ENCODE measurements at regions not wholly inside any gene's neighbourhood (a gene's known extent, or its start where the extent isn't known, plus 50 kb on each side); places are given as distances from the start of the nearest gene placed in this dataset.

DNA sequence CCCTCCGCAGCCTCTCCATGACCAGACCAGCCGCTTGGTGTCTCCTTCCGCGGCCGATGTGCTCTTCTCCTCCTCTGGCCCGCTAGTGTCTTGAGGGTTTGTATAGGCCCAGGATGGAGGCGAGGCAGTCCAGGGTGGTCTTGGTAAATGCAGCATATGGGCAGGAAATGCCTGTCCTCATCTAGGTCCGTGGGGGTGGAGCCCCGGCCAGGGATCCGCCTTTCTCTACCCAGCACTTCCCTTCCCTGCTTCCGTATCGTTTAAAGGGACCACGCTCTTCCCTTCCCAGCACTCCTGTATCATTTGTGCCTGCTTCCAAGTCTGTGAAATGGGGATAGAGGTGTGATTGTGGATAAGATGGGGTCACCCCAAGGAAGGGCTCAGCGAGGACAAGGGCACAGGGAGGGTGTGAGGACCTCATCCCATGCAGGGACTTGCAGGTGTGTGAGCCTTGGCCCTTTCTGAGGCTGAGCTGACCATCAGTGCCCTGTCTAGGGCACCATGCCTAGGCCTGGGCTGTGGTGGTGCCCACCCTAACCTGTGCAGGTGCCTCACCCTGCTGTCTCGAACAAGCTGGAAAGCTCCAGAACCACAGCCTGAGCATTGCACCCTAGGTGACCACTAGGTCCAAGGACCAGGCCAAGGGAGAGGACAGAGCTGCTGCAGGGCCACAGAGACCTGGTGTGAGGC is 326.8 kb upstream of the RTL1 start:
- DNase-seq (ENCODE audit: low spot score): no peak
- TF ChIP-seq, protein P1, sequence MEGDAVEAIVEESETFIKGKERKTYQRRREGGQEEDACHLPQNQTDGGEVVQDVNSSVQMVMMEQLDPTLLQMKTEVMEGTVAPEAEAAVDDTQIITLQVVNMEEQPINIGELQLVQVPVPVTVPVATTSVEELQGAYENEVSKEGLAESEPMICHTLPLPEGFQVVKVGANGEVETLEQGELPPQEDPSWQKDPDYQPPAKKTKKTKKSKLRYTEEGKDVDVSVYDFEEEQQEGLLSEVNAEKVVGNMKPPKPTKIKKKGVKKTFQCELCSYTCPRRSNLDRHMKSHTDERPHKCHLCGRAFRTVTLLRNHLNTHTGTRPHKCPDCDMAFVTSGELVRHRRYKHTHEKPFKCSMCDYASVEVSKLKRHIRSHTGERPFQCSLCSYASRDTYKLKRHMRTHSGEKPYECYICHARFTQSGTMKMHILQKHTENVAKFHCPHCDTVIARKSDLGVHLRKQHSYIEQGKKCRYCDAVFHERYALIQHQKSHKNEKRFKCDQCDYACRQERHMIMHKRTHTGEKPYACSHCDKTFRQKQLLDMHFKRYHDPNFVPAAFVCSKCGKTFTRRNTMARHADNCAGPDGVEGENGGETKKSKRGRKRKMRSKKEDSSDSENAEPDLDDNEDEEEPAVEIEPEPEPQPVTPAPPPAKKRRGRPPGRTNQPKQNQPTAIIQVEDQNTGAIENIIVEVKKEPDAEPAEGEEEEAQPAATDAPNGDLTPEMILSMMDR (IDR thresholded peaks at IDR 0.05; ENCODE audit: extremely low read depth, missing control alignments): no peak

DNA sequence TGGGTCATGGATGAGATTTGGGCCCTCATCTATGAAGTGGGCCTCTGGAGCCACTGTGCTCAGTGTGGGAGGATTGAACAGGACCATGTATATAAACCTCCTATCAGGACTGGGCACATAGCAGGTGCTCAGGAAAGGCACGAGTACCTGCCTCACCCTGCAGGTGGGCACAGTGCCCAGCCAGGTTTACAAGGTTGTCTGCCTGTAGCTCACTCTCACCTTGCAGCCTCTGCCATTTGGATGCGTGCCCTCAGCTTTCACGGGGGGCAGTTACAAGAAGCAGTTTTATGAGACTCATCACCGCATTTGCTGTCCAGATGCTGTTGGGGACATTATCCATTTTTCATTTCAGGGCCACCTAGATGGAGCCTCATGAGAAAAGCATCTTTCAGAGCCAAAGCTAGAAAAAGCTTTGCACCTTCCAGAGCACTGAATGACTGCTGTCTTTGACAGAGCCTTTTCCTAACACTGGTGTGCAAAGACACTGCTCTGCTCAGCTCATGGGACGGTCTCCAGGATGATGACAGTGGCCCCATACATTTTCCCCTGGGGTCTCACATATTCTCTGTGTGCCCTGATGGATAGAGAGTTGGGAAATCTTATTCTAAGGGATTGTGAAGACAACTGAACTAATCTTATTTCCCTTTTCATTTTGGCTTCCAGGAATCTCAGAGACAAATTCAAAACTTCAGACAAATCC is 327.5 kb upstream of the RTL1 start:
- TF ChIP-seq, protein P1 (IDR thresholded peaks at IDR 0.05; ENCODE audit: extremely low read depth, missing control alignments): no peak
- DNase-seq (ENCODE audit: low spot score): no peak

DNA sequence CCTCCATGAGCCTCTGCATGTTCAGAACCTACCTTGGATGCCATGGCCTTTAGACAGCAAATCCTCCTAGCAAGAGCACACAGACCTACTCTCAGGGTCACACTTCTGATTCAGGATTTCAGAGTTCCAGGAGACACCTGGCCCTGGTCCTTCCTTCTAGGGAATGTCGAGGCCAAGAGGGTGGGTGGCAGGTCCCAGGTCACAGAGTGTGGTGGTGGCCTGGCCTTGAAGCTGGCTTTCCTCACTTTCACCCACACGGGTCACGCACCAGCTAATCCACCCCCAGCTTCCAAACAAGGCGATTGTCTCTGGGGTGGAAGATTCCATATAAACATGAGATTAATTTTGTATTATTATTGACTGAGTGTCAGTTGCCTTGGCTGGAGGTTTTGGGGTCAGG is 328.3 kb upstream of the RTL1 start:
- TF ChIP-seq, protein P1 (IDR thresholded peaks at IDR 0.05; ENCODE audit: extremely low read depth, missing control alignments): no peak

DNA sequence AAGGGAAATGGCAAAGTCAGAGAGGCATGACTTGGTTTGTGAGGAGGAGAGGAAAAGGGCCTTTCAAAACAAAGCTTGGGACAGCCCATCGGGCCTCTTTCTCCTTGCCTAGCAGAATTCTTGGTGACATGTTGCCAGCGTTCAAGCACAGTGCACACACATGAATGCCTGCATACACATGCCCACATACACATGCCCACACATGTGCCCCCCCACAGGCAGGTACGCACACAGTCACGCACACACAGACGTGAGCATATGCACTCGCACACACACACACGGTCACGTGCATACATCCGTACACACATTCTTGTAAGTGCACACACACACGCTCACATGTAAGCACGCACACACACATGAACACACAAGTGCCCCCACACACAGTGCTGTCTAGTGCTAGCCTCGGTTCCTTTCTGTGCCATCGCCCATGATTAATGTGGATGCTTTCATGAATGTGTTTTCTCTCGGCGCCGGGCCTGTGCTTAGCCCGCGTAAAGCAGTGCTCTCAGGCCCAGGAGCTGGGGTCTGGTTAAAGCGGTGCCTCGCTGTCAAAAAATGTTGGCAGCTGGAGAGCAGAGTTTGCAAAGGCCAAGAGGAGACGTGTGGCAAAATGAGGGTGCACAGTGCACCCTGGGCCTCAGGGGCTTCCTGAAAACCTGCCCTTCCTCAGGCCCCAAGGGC is 328.8 kb upstream of the DIO3 start:
- DNase-seq (ENCODE audit: low spot score): no peak
- TF ChIP-seq, protein P1 (IDR thresholded peaks at IDR 0.05; ENCODE audit: extremely low read depth, missing control alignments): no peak

More for the DNA sequence above, 328.3 kb upstream of the RTL1 start:
- DNase-seq (ENCODE audit: low spot score): no peak

DNA sequence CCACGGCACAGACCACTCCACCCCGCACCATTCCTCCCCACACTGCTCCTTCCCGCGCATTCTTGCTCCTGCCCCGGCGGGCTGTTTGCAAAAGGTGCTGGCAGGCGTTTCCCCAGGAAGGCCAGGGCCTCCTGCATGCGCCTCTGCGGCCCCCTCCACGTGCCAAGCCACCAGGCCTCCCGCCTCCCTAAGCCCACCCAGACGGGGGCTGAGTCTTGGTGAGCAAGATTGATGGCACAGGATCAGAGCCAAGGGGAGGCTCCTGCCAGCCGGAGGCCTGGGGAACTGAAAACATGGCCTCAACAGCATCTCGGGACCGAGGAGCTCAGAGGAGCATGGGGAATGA is 328.3 kb upstream of the DIO3 start:
- TF ChIP-seq, protein P1 (IDR thresholded peaks at IDR 0.05; ENCODE audit: extremely low read depth, missing control alignments): no peak

DNA sequence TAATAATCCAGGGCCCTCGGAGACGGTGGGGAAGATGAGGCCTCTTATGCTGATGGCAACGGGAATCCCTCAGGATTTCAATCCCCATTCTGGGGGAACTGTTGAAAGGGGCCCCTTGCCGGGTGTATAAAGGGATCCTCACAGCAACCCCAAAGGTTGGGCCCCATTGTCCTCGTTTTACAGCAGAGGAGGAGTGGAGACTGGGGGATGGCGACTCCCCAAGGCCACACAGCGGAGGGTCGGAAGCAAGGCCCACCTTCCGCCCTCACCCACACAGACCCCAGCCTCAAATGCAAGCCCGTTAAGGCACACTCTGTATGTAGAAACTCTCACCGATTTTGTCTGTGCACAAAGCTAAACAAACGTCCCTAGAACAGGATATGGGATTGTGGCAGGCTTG is 327.9 kb upstream of the DIO3 start:
- TF ChIP-seq, protein P1 (IDR thresholded peaks at IDR 0.05; ENCODE audit: extremely low read depth, missing control alignments): no peak
- no peak for DNase-seq (ENCODE audit: low spot score)

More for the DNA sequence above, 328.3 kb upstream of the DIO3 start:
- DNase-seq (ENCODE audit: low spot score): no peak

DNA sequence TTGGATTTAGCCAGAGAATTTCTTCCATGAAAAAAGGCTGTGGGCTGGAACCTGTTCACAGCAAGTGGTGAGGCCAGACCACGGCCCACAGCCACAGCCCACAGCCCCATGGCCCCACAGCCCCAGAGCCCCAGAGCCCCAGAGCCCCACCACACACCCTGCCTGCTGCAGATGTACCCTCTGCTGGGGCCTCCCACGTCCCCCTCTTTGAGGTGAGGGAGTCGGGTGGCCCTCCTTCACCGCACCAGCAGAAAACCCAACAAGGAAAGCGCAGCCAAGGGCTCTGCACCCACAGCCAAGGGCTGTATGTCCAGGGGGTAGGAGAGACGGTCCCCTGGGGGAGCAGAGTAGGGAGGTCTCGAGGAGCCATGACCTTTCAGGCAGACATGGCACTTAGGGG is 327.5 kb upstream of the DIO3 start:
- no peak for DNase-seq (ENCODE audit: low spot score)
- TF ChIP-seq, protein P1 (IDR thresholded peaks at IDR 0.05; ENCODE audit: extremely low read depth, missing control alignments): no peak

All from GM20000 (cell line).